DMS114 treated with DMSO at 0.1 percent for 48 hours (cell line): ENCODE measurements at regions not wholly inside any gene's neighbourhood (a gene's known extent, or its start where the extent isn't known, plus 50 kb on each side); places are given as distances from the start of the nearest gene placed in this dataset.
"Not testable (repeated sequence)": the region's sequence is repeated elsewhere in the genome, so short reads cannot be mapped to it uniquely, and the experiment has no call there.

Source experiments
- DNase-seq: peaks from one replicate; lab custom pipeline; 2025; ENCODE audit not compliant: unreplicated experiment; lab: John Stamatoyannopoulos, UW

- DNase-seq, result no peak
Measured at GRCh38 chr3:21256932-21257331, 494.1 kb downstream of the ZNF385D start.

DNA sequence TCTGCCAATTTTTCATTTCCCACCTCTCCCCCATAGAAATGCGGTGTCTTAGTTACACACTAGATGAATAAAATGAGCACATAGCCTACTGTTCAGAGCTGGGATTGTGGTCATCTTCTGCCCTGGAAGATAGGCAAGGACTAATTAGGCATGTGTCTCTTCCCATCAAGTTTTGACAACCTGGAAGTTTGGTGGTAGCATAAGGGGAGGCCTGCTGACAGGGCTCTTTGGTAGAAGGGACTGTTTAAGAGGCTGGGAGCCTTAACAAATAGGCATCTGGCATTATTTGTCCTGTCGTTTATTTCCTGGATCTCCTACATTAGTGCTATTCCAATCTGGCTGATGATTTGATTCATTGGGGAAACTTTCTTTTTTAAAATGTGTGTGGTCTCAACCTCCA is 512.3 kb downstream of the ZNF385D start:
- DNase-seq, result no peak

DNA sequence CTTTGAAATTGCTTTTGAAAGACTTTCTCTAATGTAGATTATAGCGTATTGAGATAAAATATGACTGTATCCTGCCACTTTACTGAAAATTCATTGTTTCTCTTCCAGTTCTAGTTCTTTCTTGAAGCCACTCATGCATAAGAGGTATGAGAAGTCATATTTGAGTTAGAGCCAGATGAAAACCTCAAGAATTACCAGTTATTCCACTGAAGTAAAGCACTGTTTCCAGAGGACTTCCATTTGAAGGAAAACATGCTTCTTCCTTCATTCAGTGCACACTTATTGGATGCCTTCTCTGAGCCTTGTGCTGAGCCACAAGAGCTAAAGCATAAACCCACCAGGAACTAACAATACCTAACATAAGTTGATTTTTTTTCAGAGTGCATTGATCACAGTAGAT is 513.4 kb downstream of the ZNF385D start:
- DNase-seq, result no peak

DNA sequence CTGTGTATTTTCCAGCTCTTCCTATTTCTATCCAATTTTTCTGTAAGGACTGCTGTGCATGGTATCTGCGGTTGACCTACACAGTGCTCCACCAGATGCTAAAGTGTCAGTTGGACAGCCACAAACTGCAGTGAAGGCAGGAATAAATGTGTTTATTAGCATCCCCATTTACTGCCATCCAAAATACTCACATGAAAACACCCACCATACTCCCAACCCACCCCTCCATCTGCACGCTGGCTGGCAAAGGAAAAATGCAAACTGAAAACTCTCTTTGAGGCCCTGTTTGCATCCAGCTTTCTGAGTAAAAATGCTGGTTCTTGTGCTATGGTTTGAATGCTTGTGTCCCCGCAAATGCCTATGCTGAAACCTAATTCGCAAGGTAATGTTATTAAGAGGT is 515.5 kb downstream of the ZNF385D start:
- DNase-seq, result no peak

DNA sequence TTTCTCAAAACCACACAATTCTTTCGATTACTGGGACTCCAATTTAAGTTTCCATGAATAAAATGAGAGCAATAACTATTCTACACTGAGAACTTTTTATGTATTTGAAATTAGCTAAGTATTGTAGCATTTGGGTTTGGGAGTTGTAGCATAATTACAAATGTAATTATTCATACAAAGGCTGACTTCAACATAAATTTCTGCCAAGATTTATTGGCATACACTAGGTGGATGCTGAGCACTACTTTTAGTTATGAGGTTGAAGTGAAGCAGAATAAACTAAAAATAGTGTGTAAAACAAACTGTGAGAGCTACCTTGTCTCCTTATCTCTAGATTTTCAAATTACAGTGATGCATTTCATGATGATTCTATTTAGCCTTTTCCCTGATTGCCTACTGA is 516.1 kb downstream of the ZNF385D start:
- no peak for DNase-seq

DNA sequence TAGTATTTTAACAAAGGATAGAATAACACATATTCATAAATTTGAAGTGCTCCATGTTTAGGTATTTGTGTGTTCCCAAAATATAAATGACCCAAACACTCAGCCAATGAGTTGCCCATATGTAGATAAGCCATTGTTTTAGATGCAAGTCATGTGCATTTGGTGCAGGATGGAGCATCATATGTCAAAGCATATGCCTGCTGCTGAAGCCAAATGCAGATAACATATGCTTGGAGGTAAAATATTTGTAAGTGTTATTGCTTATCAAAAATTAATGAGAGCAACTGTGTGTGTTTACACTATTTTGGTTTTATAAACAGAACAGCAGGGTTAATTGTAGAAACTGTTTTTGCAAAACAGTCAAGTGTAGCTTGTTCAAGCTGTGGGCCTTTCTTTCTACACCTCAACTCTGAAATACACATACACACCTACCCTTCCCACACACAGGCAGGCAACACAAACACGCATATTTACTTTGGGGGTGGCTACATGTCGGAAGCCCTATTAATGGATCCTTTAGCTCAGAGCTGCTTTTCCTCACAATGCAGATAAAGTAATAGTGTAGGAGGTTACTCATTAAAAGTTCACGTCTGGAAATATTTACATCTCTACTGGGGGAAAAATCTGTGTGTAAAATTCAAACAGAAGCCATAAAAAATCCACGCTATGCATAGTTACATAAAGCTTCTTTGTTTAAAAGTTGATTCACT is 521.4 kb downstream of the ZNF385D start:
- DNase-seq, result no peak

- DNase-seq, result no peak
Measured at GRCh38 chr3:21226086-21226485, 524.9 kb downstream of the ZNF385D start.

GRCh38 chr3:21220944-21221343 is 530.1 kb downstream of the ZNF385D start:
- DNase-seq, result no peak

DNA sequence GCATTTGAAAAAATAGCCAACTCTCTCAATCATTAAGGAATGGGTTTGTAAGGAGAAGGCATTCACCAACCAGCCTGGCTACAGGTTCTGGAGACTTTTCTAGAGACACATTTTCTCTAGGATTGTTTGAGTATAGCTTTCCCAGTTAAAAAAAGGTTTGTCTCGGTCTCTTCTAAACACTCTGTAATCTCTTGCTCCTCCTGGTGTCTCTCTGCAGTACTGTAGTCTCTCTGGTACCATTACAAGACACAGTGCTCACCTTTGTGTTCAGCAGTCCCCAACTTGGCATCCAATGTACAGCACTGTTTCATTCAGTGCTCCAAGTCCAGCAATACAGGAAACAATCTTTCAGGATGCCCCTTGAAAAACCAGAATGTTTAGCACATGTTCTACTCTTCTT is 534.4 kb downstream of the ZNF385D start:
- no peak for DNase-seq

DNA sequence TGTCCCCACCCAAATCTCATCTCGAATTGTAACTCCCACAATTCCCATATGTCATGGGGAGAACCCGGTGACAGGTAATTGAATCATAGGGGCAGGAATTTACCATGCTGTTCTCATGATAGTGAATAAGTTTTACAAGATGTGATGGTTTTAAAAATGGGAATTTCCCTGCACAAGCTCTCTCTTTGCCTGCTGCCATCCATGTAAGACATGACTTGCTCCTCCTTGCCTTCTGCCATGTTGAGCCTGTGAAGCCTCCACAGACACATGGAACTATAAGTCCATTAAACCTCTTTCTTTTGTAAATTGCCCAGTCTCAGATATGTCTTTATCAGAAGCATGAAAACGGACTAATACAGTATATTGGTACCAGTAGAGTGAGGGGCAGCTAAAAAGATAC is 546.9 kb downstream of the ZNF385D start:
- DNase-seq, result not testable (repeated sequence)

DNA sequence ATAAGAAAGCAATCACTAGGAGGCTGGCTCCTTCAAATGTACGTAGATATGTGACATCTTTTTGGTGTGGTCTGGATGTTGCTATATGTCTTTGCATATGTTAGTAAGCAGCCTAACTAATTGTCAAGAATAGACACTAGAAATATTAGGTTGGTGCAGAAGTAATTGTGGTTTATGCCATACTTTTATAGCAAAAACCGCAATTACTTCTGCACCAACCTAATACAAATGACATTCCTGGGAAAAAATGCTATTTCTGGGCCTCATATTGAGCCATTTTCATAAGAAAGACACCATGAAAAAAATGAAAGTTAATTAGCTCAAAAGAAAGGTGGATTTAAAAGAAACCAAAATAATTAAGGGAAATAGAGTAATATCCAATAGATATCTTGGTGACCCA is 555.8 kb downstream of the ZNF385D start:
- DNase-seq, result no peak

- DNase-seq, result not testable (repeated sequence)
Measured at GRCh38 chr3:21194036-21194435, 557.0 kb downstream of the ZNF385D start.

- no peak for DNase-seq
Measured at GRCh38 chr3:21188459-21188858, 562.6 kb downstream of the ZNF385D start.

DNA sequence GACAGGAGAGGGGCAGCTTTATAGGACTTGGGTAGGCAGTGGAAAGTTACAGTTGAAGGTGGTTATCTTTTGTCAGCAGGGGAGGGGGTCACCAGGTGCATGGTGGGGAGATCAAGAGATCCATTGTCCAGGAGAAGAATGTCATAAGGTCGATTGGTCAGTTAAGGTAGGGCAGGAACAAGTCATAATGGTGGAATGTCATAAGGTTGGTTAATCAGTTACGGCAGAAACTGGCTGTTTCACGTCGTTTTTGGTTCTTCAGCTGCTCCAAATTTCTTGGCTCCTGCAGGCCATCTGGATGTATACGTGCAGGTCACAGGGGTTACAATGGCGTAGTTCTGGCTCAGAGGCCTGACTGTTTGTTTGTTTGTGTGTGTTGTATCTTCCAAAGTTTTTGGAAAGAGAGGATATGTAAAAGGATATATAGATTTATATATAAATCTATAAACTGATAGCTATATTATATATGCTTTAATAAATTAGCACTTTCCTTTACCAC is 565.1 kb downstream of the ZNF385D start:
- no peak for DNase-seq

DNA sequence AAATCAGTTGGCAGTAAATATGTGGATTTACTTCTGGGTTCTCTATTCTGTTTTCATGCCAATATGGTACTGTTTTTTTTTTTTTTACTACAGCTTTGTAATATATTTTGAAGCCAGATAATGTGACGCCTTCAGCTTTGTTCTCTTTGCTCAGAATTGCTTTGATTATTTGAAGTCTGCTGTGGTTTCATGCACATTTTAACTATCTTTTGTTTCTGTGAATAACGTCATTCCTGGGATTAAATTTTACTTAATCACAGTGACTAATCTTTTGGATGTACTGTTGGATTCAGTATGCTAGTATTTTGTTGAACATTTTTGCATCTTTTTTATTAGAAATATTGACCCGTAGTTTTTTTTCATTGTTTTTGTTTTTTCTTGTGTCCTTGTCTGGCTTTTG is 576.5 kb downstream of the ZNF385D start:
- no peak for DNase-seq

DNA sequence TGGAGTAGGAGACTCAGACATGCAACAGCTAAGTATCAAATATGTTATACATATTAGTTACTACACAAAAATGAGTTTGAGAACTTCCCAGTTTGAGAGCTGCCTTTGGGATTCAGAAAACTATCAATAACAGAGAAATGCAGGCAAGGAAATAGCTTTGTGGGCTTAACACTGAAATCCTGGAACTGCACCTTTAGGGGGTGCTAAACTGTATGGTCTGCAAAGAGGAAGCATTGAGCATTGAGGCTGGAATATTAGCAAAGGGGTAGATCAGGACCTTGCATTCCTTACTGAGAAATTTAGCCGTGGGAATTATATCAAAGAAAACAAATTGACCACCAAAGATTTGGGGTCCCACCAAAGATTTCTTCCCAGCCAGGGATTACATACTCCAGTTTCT is 580.0 kb downstream of the ZNF385D start:
- no peak for DNase-seq

- no peak for DNase-seq
Measured at GRCh38 chr3:21169948-21170347, 581.1 kb downstream of the ZNF385D start.

- DNase-seq, result no peak
Measured at GRCh38 chr3:21168471-21168870, 582.5 kb downstream of the ZNF385D start.

DNA sequence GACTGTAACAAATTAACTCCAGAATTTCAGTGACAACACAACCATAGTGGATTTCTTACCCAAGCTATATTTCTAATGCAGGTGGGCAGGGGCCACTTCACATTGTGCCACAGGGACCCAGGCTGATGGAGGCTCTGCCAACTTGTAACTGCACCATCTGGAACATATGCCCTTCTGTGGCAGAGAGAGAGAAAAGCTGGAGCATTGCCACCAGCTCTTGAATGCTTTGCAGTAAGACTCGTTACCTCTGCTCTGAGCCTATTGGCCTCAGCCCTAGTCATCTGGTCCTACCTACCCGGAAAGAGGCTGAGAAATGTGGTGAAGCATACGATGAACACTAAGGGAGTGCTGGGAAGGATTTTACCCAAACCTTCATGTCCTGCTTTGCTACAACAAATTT is 587.1 kb downstream of the ZNF385D start:
- no peak for DNase-seq

DNA sequence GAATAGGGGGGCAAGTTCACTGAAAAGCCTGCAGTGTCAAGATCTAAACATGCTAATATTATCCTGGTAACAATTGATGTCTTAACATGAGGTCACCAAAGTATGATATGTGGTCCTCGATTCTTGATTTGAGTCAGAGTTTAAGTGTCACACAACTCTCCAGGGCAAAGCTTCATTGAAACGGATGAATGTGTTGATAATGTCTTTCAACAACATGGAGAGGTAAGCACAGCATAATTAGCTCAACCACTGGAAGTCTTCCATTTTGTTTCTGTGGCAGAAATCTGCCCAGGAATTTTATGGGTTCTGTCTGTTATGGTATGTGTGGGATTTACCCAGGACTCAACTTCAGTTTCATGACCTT is 591.5 kb downstream of the ZNF385D start:
- no peak for DNase-seq

GRCh38 chr3:21158861-21159542 is 592.0 kb downstream of the ZNF385D start:
- no peak for DNase-seq

DNA sequence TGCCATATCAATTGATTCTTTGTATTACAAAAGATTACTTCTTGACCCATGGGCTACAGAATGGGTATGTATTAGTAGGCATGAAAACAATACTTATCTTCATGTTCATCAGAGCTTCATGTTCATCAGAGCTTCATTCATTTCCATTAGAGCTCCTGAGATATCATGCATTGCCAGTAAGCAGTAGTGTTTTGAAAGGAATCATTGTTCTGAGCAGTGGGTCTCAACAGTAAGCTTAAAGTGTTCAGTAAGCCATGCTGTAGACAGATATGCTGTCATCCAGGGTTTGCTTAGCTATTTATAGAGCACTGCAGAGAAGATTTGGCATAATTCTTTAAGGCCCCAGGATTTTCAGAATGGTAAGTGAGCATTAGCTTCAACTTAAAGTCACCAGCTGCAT is 596.1 kb downstream of the ZNF385D start:
- DNase-seq, result no peak

- no peak for DNase-seq
Measured at GRCh38 chr3:21152555-21152954, 598.5 kb downstream of the ZNF385D start.
